Omental fat pad (tissue), 3 donors: ENCODE measurements at regions not wholly inside any gene's neighbourhood (a gene's known extent, or its start where the extent isn't known, plus 50 kb on each side); places are given as distances from the start of the nearest gene placed in this dataset.

ENCODE experiments used
- ATAC-seq: fragments of 150-250 bp; one replicate; pipeline ENCODE4 v1.9.1; 2016; ENCODE audit warnings: mild to moderate bottlenecking, moderate library complexity; ENCODE audit not compliant: low FRiP score
- DNase-seq: peaks from one replicate; pipeline ENCODE4 v3.0.0-alpha.2; 2019; ENCODE audit warnings: low spot score
- TF ChIP-seq, protein P1 (sequence below), 3 donors: fragments of 450-650 bp; IDR thresholded peaks; one replicate each; pipeline ENCODE4 v1.5.1; 2016 to 2017; ENCODE audit warnings: antibody characterized with exemption in 3 of 3, mild to moderate bottlenecking in 3 of 3, moderate library complexity in 2 of 3

- TF ChIP-seq, protein P1, sequence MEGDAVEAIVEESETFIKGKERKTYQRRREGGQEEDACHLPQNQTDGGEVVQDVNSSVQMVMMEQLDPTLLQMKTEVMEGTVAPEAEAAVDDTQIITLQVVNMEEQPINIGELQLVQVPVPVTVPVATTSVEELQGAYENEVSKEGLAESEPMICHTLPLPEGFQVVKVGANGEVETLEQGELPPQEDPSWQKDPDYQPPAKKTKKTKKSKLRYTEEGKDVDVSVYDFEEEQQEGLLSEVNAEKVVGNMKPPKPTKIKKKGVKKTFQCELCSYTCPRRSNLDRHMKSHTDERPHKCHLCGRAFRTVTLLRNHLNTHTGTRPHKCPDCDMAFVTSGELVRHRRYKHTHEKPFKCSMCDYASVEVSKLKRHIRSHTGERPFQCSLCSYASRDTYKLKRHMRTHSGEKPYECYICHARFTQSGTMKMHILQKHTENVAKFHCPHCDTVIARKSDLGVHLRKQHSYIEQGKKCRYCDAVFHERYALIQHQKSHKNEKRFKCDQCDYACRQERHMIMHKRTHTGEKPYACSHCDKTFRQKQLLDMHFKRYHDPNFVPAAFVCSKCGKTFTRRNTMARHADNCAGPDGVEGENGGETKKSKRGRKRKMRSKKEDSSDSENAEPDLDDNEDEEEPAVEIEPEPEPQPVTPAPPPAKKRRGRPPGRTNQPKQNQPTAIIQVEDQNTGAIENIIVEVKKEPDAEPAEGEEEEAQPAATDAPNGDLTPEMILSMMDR (IDR thresholded peaks at IDR 0.05) = no peak
- no peak for DNase-seq
- ATAC-seq = no peak
Measured at GRCh38 chr1:56286956-56287355, 292.4 kb downstream of the PLPP3 start.

GRCh38 chr1:56286506-56286905, 292.9 kb downstream of the PLPP3 start:
- DNase-seq (no peak), ATAC-seq (no peak)
- TF ChIP-seq, protein P1 (IDR thresholded peaks at IDR 0.05) = no peak

GRCh38 chr1:56285554-56286402, 293.6 kb downstream of the PLPP3 start:
- ATAC-seq (no peak), DNase-seq (no peak)
- TF ChIP-seq, protein P1 (IDR thresholded peaks at IDR 0.05) = no peak

- ATAC-seq (peak; percentile 73), DNase-seq (no peak)
- TF ChIP-seq, protein P1 (IDR thresholded peaks at IDR 0.05) = no peak
Measured at GRCh38 chr1:56284928-56285327, 294.4 kb downstream of the PLPP3 start.

DNA sequence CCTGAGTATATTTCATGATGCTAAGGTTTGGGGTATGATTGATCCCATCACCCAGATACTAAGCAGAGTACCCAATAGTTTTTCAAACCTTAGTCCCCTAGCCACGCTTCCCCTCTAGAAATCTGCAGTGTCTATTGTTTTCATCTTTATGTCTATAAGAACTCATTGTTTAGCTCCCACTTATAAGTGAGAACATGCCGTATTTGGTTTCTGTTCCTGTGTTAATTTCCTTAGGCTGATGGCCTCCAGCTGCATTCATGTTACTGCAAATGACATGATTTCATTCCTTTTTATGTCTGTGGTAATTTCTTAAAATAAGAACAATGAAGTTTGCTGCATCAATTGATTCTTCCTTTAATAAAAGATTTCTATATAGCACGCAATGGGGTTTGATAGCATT, 301.3 kb downstream of the PLPP3 start:
- TF ChIP-seq, protein P1 (IDR thresholded peaks at IDR 0.05) = no peak
- no peak for ATAC-seq
- no peak for DNase-seq

DNA sequence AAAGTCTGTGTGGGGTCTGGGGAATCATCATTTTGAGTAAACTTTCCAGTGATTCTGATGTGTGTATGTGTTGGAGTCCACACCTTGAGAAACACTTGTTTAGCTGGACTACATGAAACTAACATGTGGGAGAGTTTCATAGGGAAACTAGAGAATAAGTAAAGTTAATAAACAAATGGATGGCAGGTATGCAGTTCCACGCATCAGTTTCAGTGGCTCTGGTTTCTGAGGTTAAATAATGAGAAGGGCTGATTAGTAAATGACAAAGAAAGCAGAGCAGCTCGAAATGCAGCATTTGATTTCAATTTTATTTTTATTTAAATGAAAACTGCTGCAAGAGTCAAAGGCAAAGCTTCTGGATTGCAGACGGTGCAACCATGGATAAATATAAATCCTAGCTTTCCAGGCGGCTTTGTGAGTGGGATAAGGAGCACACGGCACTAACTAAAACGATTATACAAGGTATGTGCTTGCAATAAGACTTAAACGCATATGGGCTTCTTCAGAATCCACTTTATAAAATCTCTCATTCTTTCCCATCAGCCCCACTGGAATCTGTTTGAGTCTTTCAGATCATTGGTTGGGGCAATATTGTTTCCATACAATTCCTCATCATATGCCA, 310.7 kb downstream of the PLPP3 start:
- no peak for DNase-seq
- no peak for ATAC-seq
- TF ChIP-seq, protein P1 (IDR thresholded peaks at IDR 0.05) = no peak

DNA sequence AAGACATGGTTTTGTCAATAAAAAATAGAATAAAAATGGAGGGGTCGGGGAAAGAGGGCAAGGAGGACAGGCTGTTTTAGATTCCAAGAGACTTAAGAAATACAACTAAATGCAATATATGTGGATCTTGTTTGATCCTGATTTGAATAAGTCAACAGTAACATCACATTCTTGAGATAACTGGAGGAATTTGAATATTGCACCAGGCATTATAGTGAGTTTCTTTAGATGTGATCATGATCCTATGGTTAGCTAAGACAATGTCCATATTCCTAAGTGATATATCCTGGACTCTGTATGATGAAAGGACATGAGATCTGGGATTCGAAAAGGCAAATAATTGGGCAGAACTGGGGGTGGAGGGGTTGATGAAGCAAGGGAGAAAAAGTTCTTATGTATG, 311.8 kb downstream of the PLPP3 start:
- DNase-seq (no peak), ATAC-seq (no peak)
- TF ChIP-seq, protein P1 (IDR thresholded peaks at IDR 0.05) = no peak
